Left ventricle myocardium superior (tissue), 1 donor: ENCODE measurements at regions not wholly inside any gene's neighbourhood (a gene's known extent, or its start where the extent isn't known, plus 50 kb on each side); places are given as distances from the start of the nearest gene placed in this dataset.
"Not testable (repeated sequence)": the region's sequence is repeated elsewhere in the genome, so short reads cannot be mapped to it uniquely, and the experiment has no call there.

Experiments
- ATAC-seq: fragments of 200-7000 bp; cut with Tn5 transposase; one replicate; pipeline ENCODE4 v1.9.1; 2020; ENCODE audit warnings: mild to moderate bottlenecking, moderate library complexity
- DNase-seq: peaks from one replicate; pipeline ENCODE4 v3.0.0-alpha.2; 2020
- intact Hi-C: fragments of 100-400 bp; cut with micrococcal nuclease; formaldehyde crosslinking; loops from one replicate; pipeline ENCODE4 v1.11.0; 2022
- donor health status: DM: no; HTN: yes; CAD: no; lungs with severe emphysema.

GRCh38 chr6:10146715-10147451 is 268.0 kb downstream of the TFAP2A start:
- intact Hi-C loops = no loop called here
- DNase-seq (no peak), ATAC-seq (no peak)

GRCh38 chr6:10144772-10145171 is 270.1 kb downstream of the TFAP2A start:
- DNase-seq (no peak), ATAC-seq (no peak)
- intact Hi-C loops = no loop called here

- DNase-seq = no peak
- intact Hi-C loops = no loop called here
- ATAC-seq = no peak
Observed at GRCh38 chr6:10141746-10142443, 273.0 kb downstream of the TFAP2A start.

GRCh38 chr6:10140824-10141223 is 274.1 kb downstream of the TFAP2A start:
- intact Hi-C loops = no loop called here
- DNase-seq (no peak), ATAC-seq (no peak)

GRCh38 chr6:10140136-10140535 is 274.7 kb downstream of the TFAP2A start:
- ATAC-seq = no peak
- intact Hi-C loops = no loop called here
- no peak for DNase-seq

GRCh38 chr6:10138917-10139316 is 276.0 kb downstream of the TFAP2A start:
- intact Hi-C loops = no loop called here
- ATAC-seq (no peak), DNase-seq (no peak)

- no peak for ATAC-seq
- intact Hi-C loops = no loop called here
- DNase-seq = no peak
Observed at GRCh38 chr6:10136636-10137035, 278.2 kb downstream of the TFAP2A start.

GRCh38 chr6:10134185-10134584 is 280.7 kb downstream of the TFAP2A start:
- not testable (repeated sequence) for DNase-seq

GRCh38 chr6:10128721-10129120 is 286.2 kb downstream of the TFAP2A start:
- intact Hi-C loops = no loop called here
- ATAC-seq = no peak

More at GRCh38 chr6:10134185-10134584, 280.7 kb downstream of the TFAP2A start:
- ATAC-seq, intact Hi-C loops: not testable (repeated sequence)

GRCh38 chr6:10122164-10122563 is 292.7 kb downstream of the TFAP2A start:
- intact Hi-C loops = no loop called here
- ATAC-seq = no peak
- no peak for DNase-seq

More at GRCh38 chr6:10128721-10129120, 286.2 kb downstream of the TFAP2A start:
- DNase-seq = no peak

GRCh38 chr6:10112871-10113549 is 301.9 kb downstream of the TFAP2A start:
- ATAC-seq = no peak
- DNase-seq = no peak
- intact Hi-C loops = no loop called here

- intact Hi-C loops = no loop called here
- ATAC-seq = no peak
- no peak for DNase-seq
Observed at GRCh38 chr6:10111975-10112374, 302.9 kb downstream of the TFAP2A start.

GRCh38 chr6:10101551-10102252 is 313.2 kb downstream of the TFAP2A start:
- intact Hi-C loops = no loop called here
- DNase-seq = no peak
- ATAC-seq = no peak

- no peak for DNase-seq
- ATAC-seq = no peak
- intact Hi-C loops = no loop called here
Observed at GRCh38 chr6:10099529-10100140, 315.2 kb downstream of the TFAP2A start.

- DNase-seq (peak; percentile 29), ATAC-seq (no peak)
- intact Hi-C loops = no loop called here
Observed at GRCh38 chr6:10098756-10099528, 315.9 kb downstream of the TFAP2A start.

GRCh38 chr6:10093282-10093681 is 321.6 kb downstream of the TFAP2A start:
- DNase-seq = no peak
- intact Hi-C loops = no loop called here

GRCh38 chr6:10084111-10084986 is 330.5 kb downstream of the TFAP2A start:
- no peak for ATAC-seq
- intact Hi-C loops = no loop called here
- DNase-seq = no peak

More at GRCh38 chr6:10093282-10093681, 321.6 kb downstream of the TFAP2A start:
- ATAC-seq = no peak
